PC-9 (cell line): ENCODE measurements at regions not wholly inside any gene's neighbourhood (a gene's known extent, or its start where the extent isn't known, plus 50 kb on each side); places are given as distances from the start of the nearest gene placed in this dataset.

Experiments used
- BruUV-seq: library from RNA; stranded (reverse); fragments of 400-500 nt; replicated peaks from 2 replicates; lab custom pipeline; 2021; lab: Mats Ljungman, UMichigan
- CTCF ChIA-PET: fragments of 300-600 bp; sonication (Branson Sonifier 250); formaldehyde crosslinking; loops from one replicate; lab custom pipeline; 2022; ENCODE audit warnings: antibody characterized with exemption; lab: Charles Lee
- POLR2A ChIA-PET: fragments of 300-600 bp; sonication (Branson Sonifier 250); formaldehyde crosslinking; loops from one replicate; lab custom pipeline; 2022; ENCODE audit warnings: antibody characterized with exemption; ENCODE audit not compliant: unreplicated experiment; lab: Charles Lee
- DNase-seq, 2 experiments: peaks; one replicate each; pipeline versions ENCODE4 v3.0.0 to v3.0.0-alpha.2; 2015 to 2022; ENCODE audit warnings: mixed read lengths in 1 of 2
- H2AFZ ChIP-seq: fragments of 200-600 bp; sonication (generic); 2 replicates; pipeline ENCODE4 v1.8.1; 2017; ENCODE audit warnings: antibody characterized with exemption
- H3F3A ChIP-seq: fragments of 200-600 bp; sonication (generic); 2 replicates; pipeline ENCODE4 v1.8.1; 2017; ENCODE audit warnings: antibody characterized with exemption, mild to moderate bottlenecking, low read depth; ENCODE audit not compliant: insufficient read depth
- H3K27ac ChIP-seq: fragments of 200-600 bp; sonication (generic); 2 replicates; pipeline ENCODE4 v1.6.1; 2016; ENCODE audit warnings: mixed run types
- H3K27me3 ChIP-seq: fragments of 200-600 bp; sonication (generic); 2 replicates; pipeline ENCODE4 v1.6.1; 2016; ENCODE audit warnings: low read depth, mixed run types; ENCODE audit not compliant: insufficient read depth
- H3K36me3 ChIP-seq: fragments of 200-600 bp; sonication (generic); 2 replicates; pipeline ENCODE4 v1.6.1; 2016; ENCODE audit warnings: low read depth, mixed run types
- H3K4me1 ChIP-seq: fragments of 200-600 bp; sonication (generic); replicated peaks from 2 replicates; pipeline ENCODE4 v1.6.1; 2016; ENCODE audit warnings: mixed run types; ENCODE audit not compliant: insufficient read depth
- H3K4me2 ChIP-seq: fragments of 200-600 bp; sonication (generic); 2 replicates; pipeline ENCODE4 v1.6.1; 2017; ENCODE audit warnings: mixed run types
- H3K4me3 ChIP-seq: fragments of 200-600 bp; sonication (generic); 2 replicates; pipeline ENCODE4 v1.6.1; 2016; ENCODE audit warnings: mixed run types
- H3K79me2 ChIP-seq: fragments of 200-600 bp; sonication (generic); 2 replicates; pipeline ENCODE4 v1.6.1; 2017; ENCODE audit warnings: low read depth, mixed run types
- H3K9me2 ChIP-seq: fragments of 200-600 bp; sonication (generic); 2 replicates; pipeline ENCODE4 v1.8.1; 2017; ENCODE audit warnings: mild to moderate bottlenecking; ENCODE audit not compliant: insufficient read depth
- H3K9me3 ChIP-seq: fragments of 200-600 bp; sonication (generic); 2 replicates; pipeline ENCODE4 v1.8.1; 2016; ENCODE audit warnings: low read depth; ENCODE audit not compliant: insufficient read depth
- H4K20me1 ChIP-seq: fragments of 200-600 bp; sonication (generic); 2 replicates; pipeline ENCODE4 v1.8.1; 2017; ENCODE audit not compliant: insufficient read depth
- CTCF ChIP-seq: fragments of 200-600 bp; sonication (generic); conservative IDR thresholded peaks from 2 replicates; pipeline ENCODE4 v1.6.1; 2017; ENCODE audit warnings: mixed run types, antibody characterized with exemption, mild to moderate bottlenecking, moderate library complexity
- EZH2 ChIP-seq: fragments of 200-600 bp; sonication (generic); IDR thresholded peaks from 2 replicates; pipeline ENCODE4 v1.8.0; 2017; ENCODE audit warnings: antibody characterized with exemption, low read depth
- intact Hi-C: fragments of 100-400 bp; cut with micrococcal nuclease; formaldehyde crosslinking; loops from one replicate; pipeline ENCODE4 v1.10.0; 2022; ENCODE audit not compliant: unreplicated experiment

DNA sequence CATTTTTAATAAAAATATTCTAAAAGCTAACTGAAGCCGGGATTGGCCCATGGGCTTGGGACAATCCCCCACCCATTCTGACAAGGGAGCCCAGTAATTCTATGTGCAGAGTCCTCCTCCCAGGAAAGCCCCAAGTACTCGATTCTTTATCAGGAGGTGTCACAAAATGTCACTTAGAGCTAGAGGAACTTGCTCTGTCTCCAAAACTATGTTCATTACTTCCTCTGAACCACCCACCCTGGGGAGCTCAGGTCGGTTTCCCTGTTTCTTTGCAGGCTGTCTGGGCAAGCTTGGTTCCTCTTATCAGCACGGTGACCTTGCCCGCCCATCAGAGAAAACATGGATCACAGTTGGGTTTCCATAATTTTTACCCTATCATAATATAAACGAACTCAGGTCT, 430.6 kb upstream of the ID2 start:
- Histone ChIP-seq H3K27me3 (peaks cover 42% of the 10 kb centered on the region), H3K4me2 (no peak overlapping the region), H3K79me2 (no peaks in the 10 kb centered on the region), H3K4me3 (no peak overlapping the region), H3K36me3 (no peaks in the 10 kb centered on the region), H3K9me3 (no peaks in the 10 kb centered on the region), H3K27ac (no peak overlapping the region), H3K4me1 (no peaks in the 10 kb centered on the region), H2AFZ (no peak overlapping the region), H3F3A (no peaks in the 10 kb centered on the region), H3K9me2 (no peaks in the 10 kb centered on the region), H4K20me1 (no peaks in the 10 kb centered on the region)
- BruUV-seq, result no TSS peak
- intact Hi-C loops, result no loop called here
- DNase-seq, result no peak
- POLR2A ChIA-PET, result no interaction called here
- TF ChIP-seq EZH2, result no peak
- no peak for TF ChIP-seq CTCF
- CTCF ChIA-PET, result no interaction called here

DNA sequence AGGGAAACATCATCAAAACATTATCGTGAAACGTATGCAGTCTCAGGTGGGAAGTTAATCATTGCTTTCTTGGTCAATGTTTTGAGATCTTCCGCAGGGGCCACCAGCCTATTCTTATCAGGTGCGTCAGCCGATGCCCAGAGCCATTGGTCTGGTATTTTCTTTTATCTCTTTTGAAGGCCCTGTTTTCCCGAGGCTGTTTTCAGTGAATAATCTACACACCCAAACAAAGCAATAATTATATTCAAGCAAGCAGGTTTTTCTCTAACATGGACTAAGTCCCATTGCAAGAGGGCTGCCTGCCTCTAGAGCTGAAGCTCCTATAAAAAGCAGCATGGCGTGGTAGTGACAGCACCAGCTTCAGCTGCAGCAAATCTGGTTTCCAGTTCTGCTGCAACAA, 430.0 kb upstream of the ID2 start:
- Histone ChIP-seq H3K79me2 (no peaks in the 10 kb centered on the region), H3K4me3 (no peak overlapping the region), H3K4me1 (no peaks in the 10 kb centered on the region), H2AFZ (no peak overlapping the region), H3K27me3 (peaks cover 47% of the 10 kb centered on the region), H3K4me2 (no peak overlapping the region), H3F3A (no peaks in the 10 kb centered on the region), H4K20me1 (no peaks in the 10 kb centered on the region), H3K36me3 (no peaks in the 10 kb centered on the region), H3K9me2 (no peaks in the 10 kb centered on the region), H3K27ac (no peak overlapping the region), H3K9me3 (no peaks in the 10 kb centered on the region)
- intact Hi-C loops, result no loop called here
- CTCF ChIA-PET, result no interaction called here
- POLR2A ChIA-PET, result no interaction called here
- TF ChIP-seq CTCF (no peak), EZH2 (no peak)
- DNase-seq, result no peak
- no TSS peak for BruUV-seq

DNA sequence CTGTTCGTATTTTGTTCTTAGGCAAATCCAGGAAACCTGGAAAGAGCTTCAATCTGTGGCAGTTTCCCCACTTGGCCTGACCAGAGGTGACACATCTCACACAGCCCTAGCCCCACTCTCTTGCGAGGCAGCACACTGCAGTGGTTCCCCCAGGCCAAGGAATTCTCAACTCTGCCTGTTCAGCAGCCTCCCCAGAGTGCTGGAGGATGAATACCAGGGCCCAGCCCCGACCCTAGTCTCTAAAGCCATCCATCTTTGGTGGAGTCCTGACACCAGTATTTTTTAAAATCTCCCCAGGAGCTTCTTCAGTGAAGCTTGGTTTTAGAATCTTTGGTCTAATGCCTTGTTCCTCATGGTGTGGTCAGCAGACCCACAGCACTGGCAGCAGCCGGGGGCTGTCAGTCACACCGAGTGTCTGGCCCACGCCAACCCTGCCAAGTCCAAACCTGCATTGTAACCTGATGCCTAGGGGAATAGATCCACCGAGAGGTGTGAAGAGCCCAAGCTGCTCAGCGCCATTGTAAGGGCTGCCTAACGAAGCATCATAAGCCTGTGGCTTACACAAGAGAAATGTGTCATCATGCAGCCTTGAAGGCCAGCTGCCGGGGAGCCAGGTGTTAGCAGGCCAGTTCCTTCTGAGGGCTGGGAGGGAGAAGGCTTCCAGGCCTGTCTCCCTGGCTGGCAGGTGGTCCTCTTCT, 428.7 kb upstream of the ID2 start:
- H4K20me1 ChIP-seq, result no peaks in the 10 kb centered on the region
- H3K4me1 ChIP-seq, result no peaks in the 10 kb centered on the region
- intact Hi-C loops, result no loop called here
- CTCF ChIA-PET, result no interaction called here
- peaks cover 54% of the 10 kb centered on the region for H3K27me3 ChIP-seq
- no TSS peak for BruUV-seq
- no peak overlapping the region for H3K4me2 ChIP-seq
- POLR2A ChIA-PET, result interaction anchor here (0.6 kb wide), 1 partner anchor 66 kb away, joined by 5 read pairs; no protein-coding TSS in a partner anchor
- H3K27ac ChIP-seq, result no peak overlapping the region
- no peaks in the 10 kb centered on the region for H3F3A ChIP-seq
- no peak overlapping the region for H3K4me3 ChIP-seq
- H3K9me3 ChIP-seq, result no peaks in the 10 kb centered on the region
- no peaks in the 10 kb centered on the region for H3K36me3 ChIP-seq
- H3K79me2 ChIP-seq, result no peaks in the 10 kb centered on the region
- DNase-seq, result no peak
- no peaks in the 10 kb centered on the region for H3K9me2 ChIP-seq
- H2AFZ ChIP-seq, result no peak overlapping the region
- TF ChIP-seq EZH2 (no peak), CTCF (no peak)
